SU-DHL-6 (cell line): ENCODE measurements at regions not wholly inside any gene's neighbourhood (a gene's known extent, or its start where the extent isn't known, plus 50 kb on each side); places are given as distances from the start of the nearest gene placed in this dataset.

Experiments
- EZH2phosphoT487 ChIP-seq: fragments of 200-600 bp; sonication (generic), shearing (Covaris generic); conservative IDR thresholded peaks from 2 replicates; pipeline ENCODE4 v1.6.1; 2018; ENCODE audit warnings: mild to moderate bottlenecking, antibody characterized with exemption, low read length, moderate library complexity, mixed read lengths
- TF ChIP-seq, protein P1 (sequence below): fragments of 200-600 bp; sonication (generic); IDR thresholded peaks from one replicate; pipeline ENCODE4 v1.5.1; 2017; ENCODE audit warnings: antibody characterized with exemption, mild to moderate bottlenecking, low read length, moderate library complexity; ENCODE audit not compliant: insufficient read depth, poor library complexity, severe bottlenecking

DNA sequence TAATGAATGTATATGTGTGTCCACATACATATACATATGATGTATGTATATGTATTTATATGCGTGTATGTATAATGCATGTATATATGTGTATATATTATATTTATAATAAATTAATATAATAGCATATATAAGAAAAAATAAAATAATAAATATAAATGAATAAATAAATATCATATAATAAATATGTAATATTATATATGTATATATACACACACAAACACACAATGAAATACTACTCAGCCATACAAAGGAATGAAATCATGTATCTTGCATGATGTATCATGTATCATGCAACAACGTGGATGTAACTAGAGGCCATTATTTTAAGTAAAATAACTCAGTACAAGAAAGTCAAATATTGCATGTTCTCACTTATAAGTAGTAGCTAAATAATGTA is 788.7 kb upstream of the CHORDC1 start:
- TF ChIP-seq, protein P1, sequence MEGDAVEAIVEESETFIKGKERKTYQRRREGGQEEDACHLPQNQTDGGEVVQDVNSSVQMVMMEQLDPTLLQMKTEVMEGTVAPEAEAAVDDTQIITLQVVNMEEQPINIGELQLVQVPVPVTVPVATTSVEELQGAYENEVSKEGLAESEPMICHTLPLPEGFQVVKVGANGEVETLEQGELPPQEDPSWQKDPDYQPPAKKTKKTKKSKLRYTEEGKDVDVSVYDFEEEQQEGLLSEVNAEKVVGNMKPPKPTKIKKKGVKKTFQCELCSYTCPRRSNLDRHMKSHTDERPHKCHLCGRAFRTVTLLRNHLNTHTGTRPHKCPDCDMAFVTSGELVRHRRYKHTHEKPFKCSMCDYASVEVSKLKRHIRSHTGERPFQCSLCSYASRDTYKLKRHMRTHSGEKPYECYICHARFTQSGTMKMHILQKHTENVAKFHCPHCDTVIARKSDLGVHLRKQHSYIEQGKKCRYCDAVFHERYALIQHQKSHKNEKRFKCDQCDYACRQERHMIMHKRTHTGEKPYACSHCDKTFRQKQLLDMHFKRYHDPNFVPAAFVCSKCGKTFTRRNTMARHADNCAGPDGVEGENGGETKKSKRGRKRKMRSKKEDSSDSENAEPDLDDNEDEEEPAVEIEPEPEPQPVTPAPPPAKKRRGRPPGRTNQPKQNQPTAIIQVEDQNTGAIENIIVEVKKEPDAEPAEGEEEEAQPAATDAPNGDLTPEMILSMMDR, result no peak
- no peak for TF ChIP-seq EZH2phosphoT487
